ENCODE measurements at regions not wholly inside any gene's neighbourhood (a gene's known extent, or its start where the extent isn't known, plus 50 kb on each side); places are given as distances from the start of the nearest gene placed in this dataset.

- H3K36me3 ChIP-seq (ENCODE audit: low read depth), result no peaks in the 10 kb centered on the region
- no peak overlapping the region for H3K4me3 ChIP-seq
- intact Hi-C loops (cut with DNase I, micrococcal nuclease), result no loop called here
- H3K4me1 ChIP-seq (ENCODE audit: low read depth), result no peaks in the 10 kb centered on the region
- no peak for DNase-seq
- ATAC-seq, result no peak
- TF ChIP-seq CTCF (IDR thresholded peaks at IDR 0.05), result no peak
- no peaks in the 10 kb centered on the region for H3K9me3 ChIP-seq
Observed at GRCh38 chr6:137349856-137350830, 131.0 kb upstream of the IFNGR1 start.

GRCh38 chr6:137348777-137349176 lies 129.6 kb upstream of the IFNGR1 start:
- DNase-seq, result no peak
- TF ChIP-seq CTCF (IDR thresholded peaks at IDR 0.05), result no peak
- Histone ChIP-seq H3K36me3 (ENCODE audit: low read depth) (no peaks in the 10 kb centered on the region), H3K9me3 (no peaks in the 10 kb centered on the region), H3K4me1 (ENCODE audit: low read depth) (no peaks in the 10 kb centered on the region), H3K4me3 (no peak overlapping the region)
- intact Hi-C loops (cut with DNase I, micrococcal nuclease), result no loop called here
- ATAC-seq, result no peak

GRCh38 chr6:137343241-137343640 lies 124.1 kb upstream of the IFNGR1 start:
- H3K36me3 ChIP-seq (ENCODE audit: low read depth), result no peaks in the 10 kb centered on the region
- no peaks in the 10 kb centered on the region for H3K9me3 ChIP-seq
- H3K4me3 ChIP-seq, result no peak overlapping the region
- no peak for DNase-seq
- TF ChIP-seq CTCF (IDR thresholded peaks at IDR 0.05), result no peak
- peaks cover 5% of the 10 kb centered on the region for H3K4me1 ChIP-seq (ENCODE audit: low read depth)
- intact Hi-C loops (cut with DNase I, micrococcal nuclease), result no loop called here
- no peak for ATAC-seq

DNA sequence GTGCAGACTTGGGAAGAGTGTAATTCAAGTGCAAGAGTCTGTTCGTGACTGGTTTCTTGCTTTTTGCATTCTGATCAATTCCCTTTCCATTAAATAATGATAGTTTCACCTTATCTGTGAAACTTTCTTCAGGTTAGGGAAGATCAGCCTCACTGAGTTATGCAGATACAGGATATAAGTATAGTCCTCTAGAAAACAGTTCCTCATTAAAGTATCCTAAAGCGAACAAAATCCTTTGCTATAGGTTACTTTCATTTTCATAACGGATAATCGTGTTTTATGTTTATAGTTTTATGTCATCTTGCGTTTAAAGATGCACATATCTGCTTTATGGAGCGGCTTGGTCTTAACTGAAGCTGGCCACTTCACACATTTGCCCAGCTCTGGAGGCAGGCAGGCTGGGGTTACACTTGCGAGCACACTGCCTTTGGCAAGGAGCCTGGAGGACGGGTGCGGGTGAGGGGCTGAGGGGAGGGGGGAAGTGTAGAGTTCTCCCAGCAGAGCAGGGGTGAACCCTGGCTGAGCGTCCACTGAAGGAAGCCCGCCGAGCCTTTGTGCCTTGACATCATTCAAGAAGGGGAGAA lies 123.5 kb upstream of the IFNGR1 start:
- no peak overlapping the region for H3K4me3 ChIP-seq
- TF ChIP-seq CTCF (IDR thresholded peaks at IDR 0.05), result no peak
- H3K36me3 ChIP-seq (ENCODE audit: low read depth), result no peaks in the 10 kb centered on the region
- H3K9me3 ChIP-seq, result no peaks in the 10 kb centered on the region
- ATAC-seq (peak; percentile 34), DNase-seq (peak in 2 of 3 donors; percentile 7 to 26)
- intact Hi-C loops (cut with DNase I, micrococcal nuclease), result no loop called here
- H3K4me1 ChIP-seq (ENCODE audit: low read depth), result peaks cover 5% of the 10 kb centered on the region

DNA sequence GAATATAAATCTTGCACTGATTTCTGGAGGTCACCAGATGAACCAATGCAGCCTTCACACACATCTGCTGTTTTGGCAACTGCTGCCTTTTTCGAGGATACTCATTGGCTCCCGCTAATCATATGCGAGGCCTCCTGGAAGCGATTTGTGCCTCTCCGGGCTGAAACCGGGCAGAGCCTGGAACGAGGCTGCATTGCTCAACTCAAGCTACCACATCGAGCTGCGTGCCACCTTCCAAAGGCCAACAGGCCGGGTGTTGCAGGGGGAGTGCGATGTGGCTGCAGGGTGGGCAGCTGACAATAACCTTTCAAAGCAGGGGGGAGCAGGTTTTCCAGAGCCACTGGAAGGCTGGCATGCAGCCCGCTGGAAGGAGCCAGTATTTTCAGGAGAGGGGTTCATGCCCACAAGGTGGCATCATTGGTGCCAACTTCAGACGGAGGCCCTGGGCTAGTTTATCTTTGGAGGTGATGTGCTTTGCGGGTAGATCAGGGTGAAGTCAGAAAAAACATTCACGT lies 122.6 kb upstream of the IFNGR1 start:
- no peaks in the 10 kb centered on the region for H3K9me3 ChIP-seq
- H3K4me1 ChIP-seq (ENCODE audit: low read depth), result peaks cover 5% of the 10 kb centered on the region
- intact Hi-C loops (cut with DNase I, micrococcal nuclease), result no loop called here
- H3K4me3 ChIP-seq, result no peak overlapping the region
- peak; percentile 36 to 61 (median 58) for DNase-seq
- no peak for TF ChIP-seq CTCF (IDR thresholded peaks at IDR 0.05)
- H3K36me3 ChIP-seq (ENCODE audit: low read depth), result no peaks in the 10 kb centered on the region
- peak; percentile 65 for ATAC-seq

All from mucosa of descending colon (tissue), 3 donors.